ENCODE measurements at regions not wholly inside any gene's neighbourhood (a gene's known extent, or its start where the extent isn't known, plus 50 kb on each side); places are given as distances from the start of the nearest gene placed in this dataset.
"Not testable (repeated sequence)": the region's sequence is repeated elsewhere in the genome, so short reads cannot be mapped to it uniquely, and the experiment has no call there.

DNA sequence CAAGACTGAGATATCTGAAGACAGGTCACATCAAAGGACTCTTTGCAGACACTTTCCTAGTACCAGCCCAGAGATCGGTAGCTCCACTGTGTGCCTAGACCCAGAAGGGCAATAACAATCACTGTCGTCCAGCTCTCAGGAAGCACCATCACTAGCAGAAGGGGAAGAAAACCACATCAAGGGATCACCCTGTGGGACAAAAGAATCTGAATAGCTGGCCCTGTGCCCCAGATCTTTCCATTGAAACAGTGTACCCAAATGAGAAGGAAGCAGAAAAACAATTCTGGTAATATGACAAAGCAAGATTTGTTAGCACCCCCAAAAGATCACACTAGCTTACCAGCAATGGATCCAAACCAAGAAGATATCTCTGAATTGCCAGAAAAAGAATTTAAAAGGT is 404.4 kb upstream of the NECTIN3 start:
- Histone ChIP-seq H3K36me3 (ENCODE audit: insufficient read depth, low read length) (0 out of 2 replicates have a peak, but pooled peaks cover 4% of the 10 kb centered on the region), H3K4me1 (ENCODE audit: insufficient read depth, low read length) (no peaks in the 10 kb centered on the region), H3K9me3 (ENCODE audit: control insufficient read depth, insufficient read depth, low read length) (peaks cover 33% of the 10 kb centered on the region), H3K9ac (ENCODE audit: low read depth, low read length) (no peak overlapping the region)

- H3K4me1 ChIP-seq (ENCODE audit: insufficient read depth, low read length), result no peaks in the 10 kb centered on the region
- no peak overlapping the region for H3K9ac ChIP-seq (ENCODE audit: low read depth, low read length)
- H3K36me3 ChIP-seq (ENCODE audit: insufficient read depth, low read length), result no peaks in the 10 kb centered on the region
- peaks cover 25% of the 10 kb centered on the region for H3K9me3 ChIP-seq (ENCODE audit: control insufficient read depth, insufficient read depth, low read length)
These were observed 401.2 kb upstream of the NECTIN3 start for GRCh38 chr3:110670407-110670806.

GRCh38 chr3:110677506-110677905 is 394.1 kb upstream of the NECTIN3 start:
- Histone ChIP-seq H3K4me1 (ENCODE audit: insufficient read depth, low read length) (no peaks in the 10 kb centered on the region), H3K9me3 (ENCODE audit: control insufficient read depth, insufficient read depth, low read length) (no peaks in the 10 kb centered on the region), H3K36me3 (ENCODE audit: insufficient read depth, low read length) (no peaks in the 10 kb centered on the region), H3K9ac (ENCODE audit: low read depth, low read length) (no peak overlapping the region)

GRCh38 chr3:110679285-110679684 is 392.3 kb upstream of the NECTIN3 start:
- H3K4me1 ChIP-seq (ENCODE audit: insufficient read depth, low read length), result peaks cover 8% of the 10 kb centered on the region
- H3K36me3 ChIP-seq (ENCODE audit: insufficient read depth, low read length), result no peaks in the 10 kb centered on the region
- H3K9ac ChIP-seq (ENCODE audit: low read depth, low read length), result no peak overlapping the region
- H3K9me3 ChIP-seq (ENCODE audit: control insufficient read depth, insufficient read depth, low read length), result no peaks in the 10 kb centered on the region

GRCh38 chr3:110680450-110680849 is 391.2 kb upstream of the NECTIN3 start:
- no peak overlapping the region for H3K9ac ChIP-seq (ENCODE audit: low read depth, low read length)
- no peaks in the 10 kb centered on the region for H3K9me3 ChIP-seq (ENCODE audit: control insufficient read depth, insufficient read depth, low read length)
- no peaks in the 10 kb centered on the region for H3K36me3 ChIP-seq (ENCODE audit: insufficient read depth, low read length)
- H3K4me1 ChIP-seq (ENCODE audit: insufficient read depth, low read length), result peaks cover 15% of the 10 kb centered on the region

GRCh38 chr3:110684466-110684865 is 387.1 kb upstream of the NECTIN3 start:
- Histone ChIP-seq H3K9me3 (ENCODE audit: control insufficient read depth, insufficient read depth, low read length) (no peaks in the 10 kb centered on the region), H3K9ac (ENCODE audit: low read depth, low read length) (no peak overlapping the region), H3K36me3 (ENCODE audit: insufficient read depth, low read length) (no peaks in the 10 kb centered on the region), H3K4me1 (ENCODE audit: insufficient read depth, low read length) (peaks cover 30% of the 10 kb centered on the region)

- no peaks in the 10 kb centered on the region for H3K9me3 ChIP-seq (ENCODE audit: control insufficient read depth, insufficient read depth, low read length)
- H3K4me1 ChIP-seq (ENCODE audit: insufficient read depth, low read length), result peaks cover 30% of the 10 kb centered on the region
- no peaks in the 10 kb centered on the region for H3K36me3 ChIP-seq (ENCODE audit: insufficient read depth, low read length)
- no peak overlapping the region for H3K9ac ChIP-seq (ENCODE audit: low read depth, low read length)
These were observed 386.0 kb upstream of the NECTIN3 start for GRCh38 chr3:110685630-110686029.

DNA sequence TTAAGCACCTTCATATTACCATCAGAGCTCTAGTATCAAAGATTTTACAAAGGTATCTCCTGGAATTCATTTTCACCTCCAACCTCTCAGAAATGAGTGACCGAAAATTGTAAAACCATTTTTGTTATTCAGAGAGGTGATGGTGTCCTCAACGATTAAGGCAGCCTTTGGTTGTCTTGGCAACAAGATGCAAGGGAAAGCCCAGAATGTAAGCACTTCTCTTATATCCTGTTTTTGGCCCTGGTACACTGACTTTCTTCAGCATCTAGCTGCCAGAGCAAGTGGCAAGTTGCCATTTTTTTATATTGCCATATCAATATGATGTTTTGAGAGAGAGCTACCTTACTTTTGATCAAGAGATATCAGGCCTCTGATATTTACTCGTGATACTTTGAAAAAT is 384.9 kb upstream of the NECTIN3 start:
- H3K36me3 ChIP-seq (ENCODE audit: insufficient read depth, low read length), result no peaks in the 10 kb centered on the region
- H3K9me3 ChIP-seq (ENCODE audit: control insufficient read depth, insufficient read depth, low read length), result no peaks in the 10 kb centered on the region
- no peak overlapping the region for H3K9ac ChIP-seq (ENCODE audit: low read depth, low read length)
- peaks cover 30% of the 10 kb centered on the region for H3K4me1 ChIP-seq (ENCODE audit: insufficient read depth, low read length)

DNA sequence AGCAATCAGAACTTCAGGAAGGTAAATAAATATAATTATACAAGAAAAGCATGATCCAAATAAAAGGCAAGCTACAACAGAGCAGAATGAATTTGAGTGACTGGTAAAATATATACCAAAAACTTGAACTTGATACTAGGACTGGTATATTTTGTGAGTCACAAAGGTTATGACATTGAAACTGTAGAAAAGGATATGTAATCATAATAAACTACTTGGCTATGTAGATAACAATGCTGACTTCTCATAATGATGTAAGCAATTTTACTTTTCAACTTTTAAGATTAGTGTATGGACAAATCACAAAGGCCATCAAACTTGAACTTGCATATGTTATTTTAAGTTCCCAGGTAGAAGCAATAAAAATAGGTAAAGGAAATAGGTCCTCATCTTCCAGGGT is 384.5 kb upstream of the NECTIN3 start:
- no peak overlapping the region for H3K9ac ChIP-seq (ENCODE audit: low read depth, low read length)
- H3K36me3 ChIP-seq (ENCODE audit: insufficient read depth, low read length), result no peaks in the 10 kb centered on the region
- H3K4me1 ChIP-seq (ENCODE audit: insufficient read depth, low read length), result peaks cover 30% of the 10 kb centered on the region
- no peaks in the 10 kb centered on the region for H3K9me3 ChIP-seq (ENCODE audit: control insufficient read depth, insufficient read depth, low read length)

DNA sequence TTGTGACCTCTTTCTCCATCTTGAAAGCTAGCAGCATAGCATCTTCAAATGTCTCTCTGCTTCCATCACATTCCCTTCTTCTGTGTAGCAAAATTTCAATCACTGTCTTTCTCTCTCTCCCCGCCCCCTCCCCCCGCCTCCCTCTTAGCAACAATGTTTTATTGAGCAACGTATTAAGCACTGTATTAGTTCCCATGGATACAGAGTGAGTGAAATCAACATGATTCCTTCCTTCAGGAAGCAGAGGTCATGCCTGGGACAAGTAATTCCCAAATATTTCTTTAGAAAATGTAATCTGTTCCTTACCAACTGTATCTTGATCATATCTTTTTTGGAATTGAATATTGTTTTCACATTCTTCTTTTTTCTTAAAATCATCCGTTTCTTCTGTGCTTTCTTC is 373.7 kb upstream of the NECTIN3 start:
- no peak overlapping the region for H3K9ac ChIP-seq (ENCODE audit: low read depth, low read length)
- H3K9me3 ChIP-seq (ENCODE audit: control insufficient read depth, insufficient read depth, low read length), result peaks cover 9% of the 10 kb centered on the region
- H3K4me1 ChIP-seq (ENCODE audit: insufficient read depth, low read length), result no peaks in the 10 kb centered on the region
- H3K36me3 ChIP-seq (ENCODE audit: insufficient read depth, low read length), result no peaks in the 10 kb centered on the region

DNA sequence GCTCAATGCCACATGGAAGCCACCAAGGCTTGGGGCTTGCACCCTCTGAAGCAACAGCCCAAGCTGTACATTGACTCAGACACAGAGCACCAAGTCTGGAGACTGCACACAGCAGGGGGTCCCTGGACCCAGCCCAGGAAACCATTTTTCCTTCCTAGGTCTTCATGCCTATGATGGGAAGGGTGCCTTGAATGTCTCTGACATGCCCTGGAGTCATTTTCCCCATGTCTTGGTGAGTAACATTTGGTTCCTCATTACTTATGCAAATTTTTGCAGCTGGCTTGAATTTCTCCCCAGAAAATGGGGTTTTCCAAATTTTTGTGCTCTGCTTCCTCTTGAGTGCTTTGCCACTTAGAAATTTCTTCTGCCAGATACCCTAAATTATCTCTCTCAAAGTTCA is 367.3 kb upstream of the NECTIN3 start:
- H3K9me3 ChIP-seq (ENCODE audit: control insufficient read depth, insufficient read depth, low read length), result peaks cover 14% of the 10 kb centered on the region
- not testable (repeated sequence) for H3K9ac ChIP-seq (ENCODE audit: low read depth, low read length); H3K4me1 ChIP-seq (ENCODE audit: insufficient read depth, low read length); H3K36me3 ChIP-seq (ENCODE audit: insufficient read depth, low read length)

GRCh38 chr3:110708156-110708555 is 363.5 kb upstream of the NECTIN3 start:
- Histone ChIP-seq H3K9ac (ENCODE audit: low read depth, low read length) (no peak overlapping the region), H3K4me1 (ENCODE audit: insufficient read depth, low read length) (peaks cover 30% of the 10 kb centered on the region), H3K36me3 (ENCODE audit: insufficient read depth, low read length) (no peaks in the 10 kb centered on the region), H3K9me3 (ENCODE audit: control insufficient read depth, insufficient read depth, low read length) (peaks cover 8% of the 10 kb centered on the region; the same call in 1 of the 2 replicates)

DNA sequence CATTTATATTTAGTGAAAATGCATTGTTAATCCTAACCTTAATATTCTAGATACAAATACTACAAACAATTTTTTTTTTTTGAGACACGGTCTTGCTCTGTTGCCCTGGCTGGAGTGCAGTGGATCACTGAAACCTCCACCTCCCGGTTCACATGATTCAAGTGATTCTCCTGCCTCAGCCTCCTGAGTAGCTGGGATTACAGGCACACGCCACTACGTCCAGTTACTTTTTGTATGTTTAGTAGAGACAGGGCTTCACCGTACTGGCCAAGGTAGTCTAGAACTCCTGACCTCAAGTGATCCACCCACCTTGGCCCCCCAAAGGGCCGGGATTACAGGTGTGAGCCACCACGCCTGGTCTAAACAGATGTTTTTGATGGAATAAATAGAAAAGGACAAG is 361.5 kb upstream of the NECTIN3 start:
- no peak overlapping the region for H3K9ac ChIP-seq (ENCODE audit: low read depth, low read length)
- H3K9me3 ChIP-seq (ENCODE audit: control insufficient read depth, insufficient read depth, low read length), result peaks cover 8% of the 10 kb centered on the region; the same call in 1 of the 2 replicates
- H3K4me1 ChIP-seq (ENCODE audit: insufficient read depth, low read length), result peaks cover 36% of the 10 kb centered on the region
- no peaks in the 10 kb centered on the region for H3K36me3 ChIP-seq (ENCODE audit: insufficient read depth, low read length)

- Histone ChIP-seq H3K36me3 (ENCODE audit: insufficient read depth, low read length) (no peaks in the 10 kb centered on the region), H3K4me1 (ENCODE audit: insufficient read depth, low read length) (peaks cover 36% of the 10 kb centered on the region), H3K9me3 (ENCODE audit: control insufficient read depth, insufficient read depth, low read length) (peaks cover 8% of the 10 kb centered on the region; the same call in 1 of the 2 replicates), H3K9ac (ENCODE audit: low read depth, low read length) (no peak overlapping the region)
These were observed 361.0 kb upstream of the NECTIN3 start for GRCh38 chr3:110710603-110711002.

DNA sequence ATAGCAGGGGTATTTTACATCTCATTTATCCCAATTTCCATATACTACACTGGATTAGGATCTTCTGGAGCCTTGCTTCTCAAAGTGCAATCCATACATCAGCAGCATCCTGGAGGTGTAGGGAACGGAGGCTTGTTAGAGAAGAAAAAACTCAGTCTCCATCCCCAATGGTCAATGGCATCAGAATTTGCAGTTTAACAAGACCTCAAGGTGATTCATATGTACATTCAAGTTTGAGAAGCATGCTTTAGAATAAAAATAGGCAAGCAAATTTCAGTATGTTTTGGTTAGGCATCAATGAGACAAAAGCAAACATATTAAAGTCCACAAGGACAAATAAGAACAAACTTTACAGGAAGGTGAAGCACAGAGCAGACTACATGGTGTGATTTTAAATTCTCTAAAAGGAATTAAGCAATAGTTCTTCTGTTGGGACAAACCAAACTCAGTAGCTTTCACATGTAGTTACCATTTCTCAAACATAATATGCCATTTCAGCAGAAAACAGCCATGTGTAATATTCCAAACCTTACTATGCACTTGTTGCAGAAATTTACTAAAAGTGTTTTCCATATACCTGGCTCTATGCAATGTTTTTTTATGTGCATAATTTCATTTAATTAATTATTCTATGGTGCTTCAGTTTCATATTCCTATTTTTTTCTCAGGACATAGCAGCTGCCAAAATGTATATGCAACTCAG is 360.3 kb upstream of the NECTIN3 start:
- H3K4me1 ChIP-seq (ENCODE audit: insufficient read depth, low read length), result peaks cover 36% of the 10 kb centered on the region
- H3K9ac ChIP-seq (ENCODE audit: low read depth, low read length), result no peak overlapping the region
- H3K9me3 ChIP-seq (ENCODE audit: control insufficient read depth, insufficient read depth, low read length), result peaks cover under 1% of the 10 kb centered on the region; the same call in 1 of the 2 replicates
- no peaks in the 10 kb centered on the region for H3K36me3 ChIP-seq (ENCODE audit: insufficient read depth, low read length)
